ENCODE measurements at regions not wholly inside any gene's neighbourhood (a gene's known extent, or its start where the extent isn't known, plus 50 kb on each side); places are given as distances from the start of the nearest gene placed in this dataset.

GRCh38 chr5:101018299-101018698 lies 115.2 kb upstream of the ST8SIA4 start:
- H3K9me3 ChIP-seq (ENCODE audit: control insufficient read depth, low read depth, low read length) = no peaks in the 10 kb centered on the region
- H3K27me3 ChIP-seq (ENCODE audit: insufficient read depth, low read length) = no peaks in the 10 kb centered on the region
- no peak overlapping the region for H2BK15ac ChIP-seq (ENCODE audit: low read depth, low read length)
- no peak overlapping the region for H3K14ac ChIP-seq (ENCODE audit: insufficient read depth, low read length)
- H3K23ac ChIP-seq (ENCODE audit: insufficient read length, low read depth, low read length) = no peak overlapping the region
- no peak overlapping the region for H2BK5ac ChIP-seq (ENCODE audit: insufficient read length, low read length)
- no peaks in the 10 kb centered on the region for H3K79me2 ChIP-seq (ENCODE audit: insufficient read depth, low read length)
- H3K23me2 ChIP-seq (ENCODE audit: insufficient read length, low read depth, low read length, poor library complexity, severe bottlenecking) = no peaks in the 10 kb centered on the region
- H2AK5ac ChIP-seq (ENCODE audit: insufficient read length, low read length) = no peak overlapping the region
- H3K18ac ChIP-seq (ENCODE audit: insufficient read length, low read depth, low read length) = no peak overlapping the region
- no peak for TF ChIP-seq CTCF (conservative IDR thresholded peaks at IDR 0.05)
- H2BK20ac ChIP-seq (ENCODE audit: low read depth, low read length, poor library complexity, severe bottlenecking) = no peak overlapping the region
- no peaks in the 10 kb centered on the region; a peak in 1 of 5 replicates for H3K9me3 Mint-ChIP-seq
- no peaks in the 10 kb centered on the region for H4K20me1 ChIP-seq (ENCODE audit: control insufficient read depth, insufficient read depth, insufficient read length)
- no peak overlapping the region for H4K91ac ChIP-seq (ENCODE audit: insufficient read length, low read depth, low read length)
- H3K27ac Mint-ChIP-seq = no peak overlapping the region
- H2BK12ac ChIP-seq (ENCODE audit: insufficient read length, low read depth, low read length) = no peak overlapping the region
- no peak overlapping the region for H4K8ac ChIP-seq (replicated peaks; ENCODE audit: insufficient read length, low read depth, low read length)
- no peaks in the 10 kb centered on the region for H3K27me3 Mint-ChIP-seq (ENCODE audit: low read depth)
- no CpG with 5 or more reads among the region's 1 CpG for WGBS (ENCODE audit: extremely low coverage, insufficient read length, low lambda C conversion rate)
- H3K4me1 Mint-ChIP-seq = no peaks in the 10 kb centered on the region
- H3K79me1 ChIP-seq (ENCODE audit: insufficient read depth, low read depth, low read length, poor library complexity, severe bottlenecking) = no peaks in the 10 kb centered on the region
- no peaks in the 10 kb centered on the region for H3K4me1 ChIP-seq (ENCODE audit: insufficient read depth, low read length)
- no peak overlapping the region for H3K4ac ChIP-seq (ENCODE audit: low read depth, low read length)
- H3K4me2 ChIP-seq (ENCODE audit: insufficient read depth, insufficient read length, low read length) = no peak overlapping the region
- no peak overlapping the region for H4K5ac ChIP-seq (ENCODE audit: insufficient read length, low read depth, low read length)
- H3K36me3 Mint-ChIP-seq (ENCODE audit: insufficient read depth in 1 of 3, low read depth in 3 of 3) = no peaks in the 10 kb centered on the region
- no peak overlapping the region for H3K4me3 Mint-ChIP-seq
- DNase-seq = no peak
- H2AFZ ChIP-seq (ENCODE audit: low read length) = no peak overlapping the region
- H3K56ac ChIP-seq (ENCODE audit: insufficient read length, low read depth, low read length) = no peak overlapping the region
- H3T11ph ChIP-seq (ENCODE audit: low read length) = no peak overlapping the region
- H3K27ac ChIP-seq (ENCODE audit: insufficient read length, low read depth, low read length) = no peak overlapping the region
- H3K9ac ChIP-seq (ENCODE audit: extremely low read depth, insufficient read length, low read length) = no peak overlapping the region
- no peak overlapping the region for H2BK120ac ChIP-seq (ENCODE audit: low read depth, low read length, poor library complexity, severe bottlenecking)

Data from H9 (cell line).